ENCODE measurements at regions not wholly inside any gene's neighbourhood (a gene's known extent, or its start where the extent isn't known, plus 50 kb on each side); places are given as distances from the start of the nearest gene placed in this dataset.

DNA sequence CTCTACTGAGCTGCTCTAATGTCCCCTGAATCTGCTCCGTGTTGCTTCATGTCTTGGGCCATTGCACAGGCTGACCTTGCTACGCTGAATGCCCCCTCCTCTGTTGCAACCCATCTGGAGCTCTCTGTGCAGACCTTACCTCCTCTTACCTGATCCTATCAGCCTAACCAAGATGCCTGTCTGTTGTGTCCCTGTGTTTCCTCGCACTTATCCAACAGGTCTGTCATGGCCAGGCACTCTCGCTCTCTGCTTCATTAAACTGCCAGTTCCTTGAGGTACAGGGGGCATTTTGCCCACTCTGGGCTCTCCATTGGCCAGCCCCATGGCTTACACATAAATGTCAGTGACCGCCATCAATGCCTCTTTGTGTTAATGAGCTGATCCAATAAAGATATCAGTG, 277.7 kb upstream of the TSHZ3 start:
- ChIA-PET POLR2A (no interaction called here), CTCF (no interaction called here)
- intact Hi-C loops (cut with micrococcal nuclease), result no loop called here
- Mint-ChIP-seq H3K27ac (ENCODE audit: low read depth, unreplicated experiment) (no peak overlapping the region), H3K36me3 (ENCODE audit: insufficient read depth, unreplicated experiment) (no peaks in the 10 kb centered on the region), H3K4me1 (ENCODE audit: insufficient read depth, unreplicated experiment) (no peaks in the 10 kb centered on the region), H3K9me3 (ENCODE audit: unreplicated experiment) (peaks cover 27% of the 10 kb centered on the region), H3K27me3 (ENCODE audit: insufficient read depth, unreplicated experiment) (no peaks in the 10 kb centered on the region), H3K4me3 (ENCODE audit: unreplicated experiment) (no peak overlapping the region)
- TF ChIP-seq, protein P1, sequence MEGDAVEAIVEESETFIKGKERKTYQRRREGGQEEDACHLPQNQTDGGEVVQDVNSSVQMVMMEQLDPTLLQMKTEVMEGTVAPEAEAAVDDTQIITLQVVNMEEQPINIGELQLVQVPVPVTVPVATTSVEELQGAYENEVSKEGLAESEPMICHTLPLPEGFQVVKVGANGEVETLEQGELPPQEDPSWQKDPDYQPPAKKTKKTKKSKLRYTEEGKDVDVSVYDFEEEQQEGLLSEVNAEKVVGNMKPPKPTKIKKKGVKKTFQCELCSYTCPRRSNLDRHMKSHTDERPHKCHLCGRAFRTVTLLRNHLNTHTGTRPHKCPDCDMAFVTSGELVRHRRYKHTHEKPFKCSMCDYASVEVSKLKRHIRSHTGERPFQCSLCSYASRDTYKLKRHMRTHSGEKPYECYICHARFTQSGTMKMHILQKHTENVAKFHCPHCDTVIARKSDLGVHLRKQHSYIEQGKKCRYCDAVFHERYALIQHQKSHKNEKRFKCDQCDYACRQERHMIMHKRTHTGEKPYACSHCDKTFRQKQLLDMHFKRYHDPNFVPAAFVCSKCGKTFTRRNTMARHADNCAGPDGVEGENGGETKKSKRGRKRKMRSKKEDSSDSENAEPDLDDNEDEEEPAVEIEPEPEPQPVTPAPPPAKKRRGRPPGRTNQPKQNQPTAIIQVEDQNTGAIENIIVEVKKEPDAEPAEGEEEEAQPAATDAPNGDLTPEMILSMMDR (IDR thresholded peaks at IDR 0.05; ENCODE audit: unreplicated experiment), result no peak
- no TSS peak for BruUV-seq (replicated peaks)
- no peak for DNase-seq (ENCODE audit: unreplicated experiment)

DNA sequence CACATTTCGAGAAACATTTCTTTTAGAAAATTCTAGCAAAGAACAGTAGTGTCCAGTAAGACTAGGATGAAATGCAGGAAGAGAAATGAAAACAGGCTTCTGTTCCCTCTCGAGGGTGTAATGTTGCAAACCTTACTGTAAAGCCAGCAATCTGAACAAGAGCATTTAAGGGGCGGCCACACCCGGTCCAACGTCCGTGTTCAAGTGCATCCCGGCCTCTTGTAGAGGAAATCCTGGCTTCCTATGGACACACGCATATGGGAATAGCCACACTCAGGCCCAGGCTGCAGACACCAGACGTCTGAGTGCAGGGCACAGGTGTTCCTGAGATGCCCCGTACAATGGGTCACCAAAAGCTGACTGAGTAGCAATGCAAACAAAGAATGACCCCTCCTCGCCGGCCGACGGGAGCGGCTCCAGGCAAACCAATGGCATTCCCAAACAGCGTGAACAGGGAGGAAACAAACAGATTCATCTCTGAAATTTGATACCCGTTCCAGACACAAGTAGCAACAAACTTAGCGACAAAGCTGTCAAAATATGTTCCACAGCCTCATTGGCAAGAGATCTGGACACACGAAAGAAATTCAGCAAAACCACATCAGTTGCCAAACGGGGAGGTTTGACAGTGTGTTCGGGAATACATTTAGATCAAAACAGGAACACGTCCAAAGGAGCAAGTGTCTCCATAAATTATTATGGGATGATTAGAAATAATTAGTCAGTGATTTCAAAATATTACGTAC, 278.6 kb upstream of the TSHZ3 start:
- BruUV-seq (replicated peaks), result no TSS peak
- Mint-ChIP-seq H3K9me3 (ENCODE audit: unreplicated experiment) (peaks cover 26% of the 10 kb centered on the region), H3K27ac (ENCODE audit: low read depth, unreplicated experiment) (no peak overlapping the region), H3K4me1 (ENCODE audit: insufficient read depth, unreplicated experiment) (no peaks in the 10 kb centered on the region), H3K4me3 (ENCODE audit: unreplicated experiment) (no peak overlapping the region), H3K27me3 (ENCODE audit: insufficient read depth, unreplicated experiment) (no peaks in the 10 kb centered on the region), H3K36me3 (ENCODE audit: insufficient read depth, unreplicated experiment) (no peaks in the 10 kb centered on the region)
- intact Hi-C loops (cut with micrococcal nuclease), result no loop called here
- CTCF ChIA-PET, result no interaction called here
- TF ChIP-seq, protein P1 (IDR thresholded peaks at IDR 0.05; ENCODE audit: unreplicated experiment), result no peak
- no peak for DNase-seq (ENCODE audit: unreplicated experiment)
- POLR2A ChIA-PET, result no interaction called here

DNA sequence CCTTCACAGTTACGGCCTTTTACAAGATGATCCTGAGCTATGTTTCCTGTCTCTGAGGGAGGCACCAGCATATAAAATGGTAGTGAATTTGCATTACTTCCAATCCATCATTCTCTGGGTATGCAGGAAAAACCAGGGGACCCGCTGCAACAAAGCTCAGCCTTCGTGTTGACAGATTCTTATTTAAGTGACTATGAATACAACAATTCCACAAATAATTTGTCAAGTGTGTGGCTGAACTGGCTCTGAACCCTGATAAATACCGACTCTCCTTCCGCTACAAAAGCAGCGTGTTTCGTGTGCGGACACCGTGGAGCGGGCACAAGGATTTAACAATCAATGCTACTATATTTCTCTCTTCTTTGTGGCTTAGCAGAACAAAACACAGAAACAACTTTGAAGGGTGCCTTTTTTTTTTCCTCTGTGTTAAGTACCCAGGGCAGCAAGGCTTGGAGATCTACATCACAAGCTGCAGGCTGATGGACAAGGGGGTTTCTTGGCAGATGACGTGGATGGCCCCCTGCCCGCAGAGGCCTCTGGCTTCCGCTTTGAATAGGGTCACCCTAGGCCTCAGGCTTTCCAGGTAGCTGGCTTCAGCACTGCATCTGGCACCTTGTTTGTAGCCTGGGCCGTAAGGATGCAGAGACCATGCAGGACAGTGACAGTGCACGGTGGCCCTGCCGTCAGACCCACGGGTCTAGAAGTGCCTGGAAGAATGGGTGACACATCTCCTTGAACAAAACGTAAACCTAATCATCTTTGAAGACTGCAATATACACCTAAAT, 280.5 kb upstream of the TSHZ3 start:
- intact Hi-C loops (cut with micrococcal nuclease), result no loop called here
- no TSS peak for BruUV-seq (replicated peaks)
- Mint-ChIP-seq H3K4me1 (ENCODE audit: insufficient read depth, unreplicated experiment) (no peaks in the 10 kb centered on the region), H3K4me3 (ENCODE audit: unreplicated experiment) (no peak overlapping the region), H3K27ac (ENCODE audit: low read depth, unreplicated experiment) (no peak overlapping the region), H3K9me3 (ENCODE audit: unreplicated experiment) (peaks cover 26% of the 10 kb centered on the region), H3K27me3 (ENCODE audit: insufficient read depth, unreplicated experiment) (no peaks in the 10 kb centered on the region), H3K36me3 (ENCODE audit: insufficient read depth, unreplicated experiment) (no peaks in the 10 kb centered on the region)
- TF ChIP-seq, protein P1 (IDR thresholded peaks at IDR 0.05; ENCODE audit: unreplicated experiment), result no peak
- ChIA-PET CTCF (interaction anchor here (0.6 kb wide), 1 partner anchor 1357 kb away, joined by 3 read pairs; no protein-coding TSS in a partner anchor), POLR2A (no interaction called here)
- no peak for DNase-seq (ENCODE audit: unreplicated experiment)

DNA sequence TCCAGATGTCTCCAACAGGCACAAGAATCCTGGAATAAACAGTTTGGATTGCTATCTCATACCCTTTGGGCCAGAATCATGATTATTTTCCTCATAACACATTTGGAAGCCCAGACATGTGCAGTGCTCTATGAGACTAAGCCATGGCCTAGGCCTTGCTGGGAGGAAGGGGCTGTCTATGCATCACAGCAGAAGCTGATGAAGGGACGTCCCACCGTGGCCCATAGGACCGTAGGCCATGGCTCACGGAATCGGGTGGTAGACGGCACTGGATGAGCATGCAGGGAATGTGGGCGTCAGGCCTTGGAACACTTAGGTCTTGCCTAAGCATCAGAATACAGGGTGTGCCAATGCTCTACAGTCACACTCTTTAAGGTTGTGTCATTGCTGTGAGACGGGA, 283.8 kb upstream of the TSHZ3 start:
- intact Hi-C loops (cut with micrococcal nuclease), result no loop called here
- ChIA-PET POLR2A (no interaction called here), CTCF (no interaction called here)
- TF ChIP-seq, protein P1 (IDR thresholded peaks at IDR 0.05; ENCODE audit: unreplicated experiment), result no peak
- no peak for DNase-seq (ENCODE audit: unreplicated experiment)
- Mint-ChIP-seq H3K36me3 (ENCODE audit: insufficient read depth, unreplicated experiment) (no peaks in the 10 kb centered on the region), H3K4me1 (ENCODE audit: insufficient read depth, unreplicated experiment) (no peaks in the 10 kb centered on the region), H3K4me3 (ENCODE audit: unreplicated experiment) (no peak overlapping the region), H3K9me3 (ENCODE audit: unreplicated experiment) (peaks cover 22% of the 10 kb centered on the region), H3K27ac (ENCODE audit: low read depth, unreplicated experiment) (no peak overlapping the region), H3K27me3 (ENCODE audit: insufficient read depth, unreplicated experiment) (no peaks in the 10 kb centered on the region)
- no TSS peak for BruUV-seq (replicated peaks)
